Neural progenitor cell (in vitro differentiated cells): ENCODE measurements at regions not wholly inside any gene's neighbourhood (a gene's known extent, or its start where the extent isn't known, plus 50 kb on each side); places are given as distances from the start of the nearest gene placed in this dataset.

Experiments
- DNase-seq: peaks from one replicate; pipeline ENCODE4 v3.0.0-alpha.2; 2016; ENCODE audit warnings: low spot score
- H2AFZ ChIP-seq: fragments of 200-600 bp; sonication (generic); replicated peaks from 2 replicates; pipeline ENCODE4 v1.6.1; 2016; ENCODE audit warnings: antibody characterized with exemption
- H3F3A ChIP-seq: fragments of 200-600 bp; sonication (generic); 2 replicates; pipeline ENCODE4 v1.6.1; 2016; ENCODE audit warnings: antibody characterized with exemption, low read depth
- H3K27ac ChIP-seq: fragments of 200-600 bp; sonication (generic); 2 replicates; pipeline ENCODE4 v1.5.1; 2016; ENCODE audit warnings: mild to moderate bottlenecking
- H3K27me3 ChIP-seq: fragments of 200-600 bp; sonication (generic); 2 replicates; pipeline ENCODE4 v1.6.1; 2016; ENCODE audit warnings: mild to moderate bottlenecking, moderate library complexity
- H3K36me3 ChIP-seq: fragments of 200-600 bp; sonication (generic); 2 replicates; pipeline ENCODE4 v1.5.1; 2016
- H3K4me1 ChIP-seq: fragments of 200-600 bp; sonication (generic); 2 replicates; pipeline ENCODE4 v1.6.1; 2016; ENCODE audit warnings: mixed run types
- H3K4me2 ChIP-seq: fragments of 200-600 bp; sonication (generic); 2 replicates; pipeline ENCODE4 v1.6.1; 2016
- H3K4me3 ChIP-seq: fragments of 200-600 bp; sonication (generic); 2 replicates; pipeline ENCODE4 v1.5.1; 2016
- H3K79me2 ChIP-seq: fragments of 200-600 bp; sonication (generic); 2 replicates; pipeline ENCODE4 v1.6.1; 2016; ENCODE audit warnings: low read depth
- H3K9ac ChIP-seq: fragments of 200-600 bp; sonication (generic); 2 replicates; pipeline ENCODE4 v1.6.1; 2016
- H3K9me3 ChIP-seq: fragments of 200-600 bp; sonication (generic); 2 replicates; pipeline ENCODE4 v1.5.1; 2016; ENCODE audit warnings: low read depth
- H4K20me1 ChIP-seq: fragments of 200-600 bp; sonication (generic); 2 replicates; pipeline ENCODE4 v1.6.1; 2016; ENCODE audit warnings: low read depth
- H3K27ac Mint-ChIP-seq: 3 replicates; pipeline ENCODE4 v1.8.0; 2021; ENCODE audit warnings: mixed read lengths
- H3K27me3 Mint-ChIP-seq: 2 replicates; pipeline ENCODE4 v1.8.0; 2022; ENCODE audit warnings: low read depth, mild to moderate bottlenecking, inconsistent platforms, moderate library complexity, mixed read lengths; ENCODE audit not compliant: insufficient read depth
- H3K36me3 Mint-ChIP-seq: 3 replicates; pipeline ENCODE4 v1.8.0; 2021; ENCODE audit warnings: mixed read lengths
- H3K4me1 Mint-ChIP-seq: 3 replicates; pipeline ENCODE4 v1.8.0; 2021; ENCODE audit warnings: mixed read lengths
- H3K4me3 Mint-ChIP-seq: 3 replicates; pipeline ENCODE4 v1.8.0; 2021; ENCODE audit warnings: mild to moderate bottlenecking, moderate library complexity, mixed read lengths
- H3K9me3 Mint-ChIP-seq: 3 replicates; pipeline ENCODE4 v1.8.0; 2020; ENCODE audit warnings: mixed read lengths
- CTCF ChIP-seq: fragments of 200-600 bp; sonication (generic); IDR thresholded peaks from 2 replicates; pipeline ENCODE4 v1.5.1; 2017; ENCODE audit warnings: antibody characterized with exemption, mild to moderate bottlenecking
- EZH2 ChIP-seq: fragments of 200-600 bp; sonication (generic); IDR thresholded peaks from 2 replicates; pipeline ENCODE4 v1.6.1; 2017; ENCODE audit warnings: antibody characterized with exemption, mild to moderate bottlenecking, moderate library complexity
- EZH2phosphoT487 ChIP-seq: fragments of 200-600 bp; sonication (generic); IDR thresholded peaks from 2 replicates; pipeline ENCODE4 v1.6.1; 2017; ENCODE audit warnings: antibody characterized with exemption

- no peak overlapping the region for H3K4me3 ChIP-seq
- no peaks in the 10 kb centered on the region for H3K79me2 ChIP-seq
- Mint-ChIP-seq H3K36me3 (no peaks in the 10 kb centered on the region), H3K9me3 (no peaks in the 10 kb centered on the region), H3K27ac (no peak overlapping the region), H3K27me3 (peaks cover 5% of the 10 kb centered on the region), H3K4me1 (peaks cover 34% of the 10 kb centered on the region), H3K4me3 (no peak overlapping the region)
- no peak overlapping the region for H3K27ac ChIP-seq
- DNase-seq: no peak
- no peaks in the 10 kb centered on the region for H3K36me3 ChIP-seq
- H3F3A ChIP-seq: no peaks in the 10 kb centered on the region
- no peaks in the 10 kb centered on the region for H3K9me3 ChIP-seq
- no peaks in the 10 kb centered on the region for H3K4me1 ChIP-seq
- H2AFZ ChIP-seq: no peak overlapping the region
- H3K9ac ChIP-seq: no peak overlapping the region
- H3K27me3 ChIP-seq: no peaks in the 10 kb centered on the region
- TF ChIP-seq EZH2phosphoT487: no peak
- TF ChIP-seq EZH2: no peak
- TF ChIP-seq CTCF: no peak
- H4K20me1 ChIP-seq: no peaks in the 10 kb centered on the region
- H3K4me2 ChIP-seq: no peak overlapping the region
Observed at GRCh38 chr15:94079459-94079858, 151.9 kb upstream of the MCTP2 start.

- Histone ChIP-seq H4K20me1 (no peaks in the 10 kb centered on the region), H3K9me3 (no peaks in the 10 kb centered on the region), H2AFZ (no peak overlapping the region), H3K27ac (no peak overlapping the region), H3K27me3 (no peaks in the 10 kb centered on the region), H3K4me2 (no peak overlapping the region), H3K79me2 (no peaks in the 10 kb centered on the region), H3F3A (no peaks in the 10 kb centered on the region), H3K4me3 (no peak overlapping the region), H3K9ac (no peak overlapping the region), H3K4me1 (no peaks in the 10 kb centered on the region), H3K36me3 (no peaks in the 10 kb centered on the region)
- Mint-ChIP-seq H3K27me3 (peaks cover 2% of the 10 kb centered on the region), H3K27ac (no peak overlapping the region), H3K4me3 (no peak overlapping the region), H3K4me1 (peaks cover 24% of the 10 kb centered on the region), H3K36me3 (no peaks in the 10 kb centered on the region), H3K9me3 (no peaks in the 10 kb centered on the region)
- DNase-seq: no peak
- TF ChIP-seq EZH2: no peak
- TF ChIP-seq EZH2phosphoT487: no peak
- no peak for TF ChIP-seq CTCF
Observed at GRCh38 chr15:94077938-94078337, 153.4 kb upstream of the MCTP2 start.

- no peaks in the 10 kb centered on the region for H3K36me3 ChIP-seq
- DNase-seq: no peak
- no peak overlapping the region for H3K9ac ChIP-seq
- no peak overlapping the region for H3K4me3 Mint-ChIP-seq
- no peak overlapping the region for H3K4me3 ChIP-seq
- H3K79me2 ChIP-seq: no peaks in the 10 kb centered on the region
- peaks cover 7% of the 10 kb centered on the region for H3K27me3 Mint-ChIP-seq
- H3K9me3 ChIP-seq: no peaks in the 10 kb centered on the region
- H2AFZ ChIP-seq: peak overlapping the region; percentile 66
- H4K20me1 ChIP-seq: no peaks in the 10 kb centered on the region
- H3K27ac ChIP-seq: no peak overlapping the region
- TF ChIP-seq CTCF (no peak), EZH2 (no peak), EZH2phosphoT487 (no peak)
- H3K27me3 ChIP-seq: no peaks in the 10 kb centered on the region
- no peaks in the 10 kb centered on the region for H3F3A ChIP-seq
- H3K4me1 ChIP-seq: no peaks in the 10 kb centered on the region
- no peak overlapping the region for H3K4me2 ChIP-seq
- no peak overlapping the region for H3K27ac Mint-ChIP-seq
- H3K9me3 Mint-ChIP-seq: no peaks in the 10 kb centered on the region
- H3K4me1 Mint-ChIP-seq: peaks cover 25% of the 10 kb centered on the region
- no peaks in the 10 kb centered on the region for H3K36me3 Mint-ChIP-seq
Observed at GRCh38 chr15:94075349-94075748, 156.0 kb upstream of the MCTP2 start.
